ENCODE measurements at regions not wholly inside any gene's neighbourhood (a gene's known extent, or its start where the extent isn't known, plus 50 kb on each side); places are given as distances from the start of the nearest gene placed in this dataset.
A peak's percentile ranks its signal among the peaks of the same experiment; 100 is the strongest.

GRCh38 chr4:149931431-149931830, 115.8 kb upstream of the IQCM start:
- DNase-seq = no peak

DNA sequence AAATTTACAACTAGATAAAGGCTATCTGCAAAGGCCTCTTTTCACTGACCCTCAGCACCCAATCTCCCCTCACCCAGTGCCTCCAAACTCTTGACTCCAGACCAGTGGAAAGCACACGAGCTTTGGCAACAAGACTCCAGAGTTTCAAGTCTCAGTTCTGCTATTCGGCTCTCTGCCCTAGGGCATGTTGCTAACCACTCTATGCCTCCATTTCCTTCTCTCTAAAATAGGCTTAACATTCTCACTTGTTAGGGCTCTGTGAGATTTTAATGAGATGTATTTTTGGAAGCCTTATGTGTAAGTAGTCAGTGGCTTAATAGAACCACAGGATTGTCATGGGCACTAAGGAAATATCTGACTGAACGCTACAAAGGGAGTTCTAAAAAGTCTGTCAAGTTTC, 116.5 kb upstream of the IQCM start:
- no peak for DNase-seq

- no peak for DNase-seq
Measured at GRCh38 chr4:149933120-149933519, 117.5 kb upstream of the IQCM start.

DNA sequence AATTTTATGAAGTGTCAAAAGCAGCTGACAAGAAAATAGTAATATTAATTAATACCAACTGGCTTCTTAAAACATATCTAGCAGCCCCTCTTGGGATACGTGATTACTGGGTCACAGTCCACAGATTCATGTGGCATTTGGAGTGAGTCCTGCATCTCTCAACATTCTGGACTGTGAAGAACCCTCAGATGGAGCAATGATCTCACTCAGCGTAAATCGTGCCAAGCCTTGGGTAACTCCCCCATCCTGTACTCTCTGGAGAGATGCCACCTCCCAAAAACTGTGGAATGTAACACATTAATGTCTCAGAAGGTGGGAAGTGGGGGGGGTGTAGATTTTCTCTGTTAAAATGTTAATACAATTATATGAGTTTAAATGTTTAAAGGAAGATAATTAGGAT, 118.2 kb upstream of the IQCM start:
- DNase-seq = no peak

DNA sequence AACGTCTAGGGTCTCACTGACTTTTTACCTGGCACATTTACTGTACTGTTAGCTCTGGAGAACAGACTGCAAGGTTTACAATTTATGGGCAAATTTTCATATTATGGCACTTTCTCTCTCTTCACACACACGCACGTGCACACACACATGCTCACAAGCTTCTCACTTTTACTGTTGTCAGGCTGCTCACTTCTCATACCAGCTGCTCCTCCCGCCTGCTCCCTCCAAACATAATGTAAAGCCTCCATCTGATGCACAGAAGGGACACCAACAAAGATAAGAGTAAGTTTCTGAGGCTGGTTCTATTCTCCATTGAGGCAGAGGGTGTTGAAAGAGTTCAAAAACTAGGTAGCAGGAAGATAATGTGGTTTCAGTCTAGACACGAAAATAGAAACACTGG, 128.9 kb upstream of the DCLK2 start:
- no peak for DNase-seq

DNA sequence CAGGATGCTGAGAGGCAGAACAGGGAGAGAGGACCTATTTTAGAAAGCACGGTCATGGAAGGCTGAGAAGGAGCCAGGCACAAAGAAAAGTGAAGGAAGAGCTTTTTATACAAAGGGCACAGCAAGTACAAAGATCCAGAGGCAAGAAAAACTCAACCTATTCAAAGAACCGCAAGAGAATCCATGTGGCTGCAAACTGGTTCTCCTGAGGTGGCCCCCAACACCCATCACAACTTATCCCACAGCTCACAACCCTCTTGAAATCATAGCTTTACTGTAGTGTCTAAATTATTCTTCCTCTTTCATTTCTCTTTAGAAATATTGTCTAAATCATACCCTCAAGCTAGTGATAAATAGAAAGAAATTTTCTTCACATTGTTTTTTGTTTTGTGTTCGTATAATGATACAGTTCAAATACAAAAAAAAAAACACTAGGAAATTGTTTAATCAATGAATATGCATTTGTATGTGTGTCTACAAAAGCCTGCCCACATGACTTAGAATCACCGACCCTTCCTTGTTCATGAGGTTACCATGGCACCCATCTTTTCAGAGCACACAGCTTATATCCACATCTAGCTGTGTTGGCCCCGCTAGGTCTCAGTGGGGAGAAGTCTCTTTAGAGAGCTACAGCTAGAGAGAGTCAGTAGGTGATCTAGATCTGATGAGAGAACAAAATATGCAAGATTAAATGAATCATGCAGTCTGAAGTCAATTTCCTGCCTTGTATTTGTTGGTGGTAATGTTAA, 126.9 kb upstream of the DCLK2 start:
- no peak for DNase-seq

DNA sequence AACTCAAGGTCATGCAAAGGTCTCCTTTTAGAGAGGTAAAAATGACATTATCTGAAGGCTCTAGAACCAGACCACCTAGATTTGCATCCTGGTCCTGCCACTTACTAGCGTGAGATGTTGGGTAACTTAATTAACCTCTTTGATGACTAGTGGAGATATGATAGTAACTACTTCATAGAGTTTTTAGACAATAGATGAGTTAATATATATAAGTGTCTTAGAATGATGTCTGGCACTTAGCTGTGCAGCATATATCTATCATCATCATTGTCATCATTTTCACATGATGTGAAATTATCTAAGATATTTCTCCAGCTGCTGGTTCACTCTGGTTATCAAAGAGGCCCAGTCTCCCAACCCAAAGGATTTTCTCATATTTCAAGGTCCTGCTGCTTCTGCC, 126.1 kb upstream of the DCLK2 start:
- DNase-seq = no peak

DNA sequence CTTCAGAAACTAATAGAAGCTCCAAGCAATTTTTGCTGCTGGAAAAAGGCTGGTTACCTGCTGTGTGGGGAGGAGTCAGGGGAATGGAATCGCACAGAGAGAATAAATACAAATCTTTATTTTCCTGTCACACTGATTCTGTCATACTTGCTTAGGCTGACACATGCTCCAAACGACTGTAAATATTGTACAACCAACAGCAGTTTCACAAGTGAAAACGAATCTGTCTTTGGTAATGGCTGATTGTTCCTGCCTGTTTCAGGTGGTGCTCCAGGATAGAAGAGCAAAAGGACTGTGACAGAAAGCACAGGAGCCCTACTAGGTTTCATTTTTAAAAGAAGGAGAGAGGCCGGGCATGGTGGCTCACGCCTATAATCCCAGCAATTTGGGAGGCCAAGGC, 125.5 kb upstream of the DCLK2 start:
- DNase-seq = no peak

DNA sequence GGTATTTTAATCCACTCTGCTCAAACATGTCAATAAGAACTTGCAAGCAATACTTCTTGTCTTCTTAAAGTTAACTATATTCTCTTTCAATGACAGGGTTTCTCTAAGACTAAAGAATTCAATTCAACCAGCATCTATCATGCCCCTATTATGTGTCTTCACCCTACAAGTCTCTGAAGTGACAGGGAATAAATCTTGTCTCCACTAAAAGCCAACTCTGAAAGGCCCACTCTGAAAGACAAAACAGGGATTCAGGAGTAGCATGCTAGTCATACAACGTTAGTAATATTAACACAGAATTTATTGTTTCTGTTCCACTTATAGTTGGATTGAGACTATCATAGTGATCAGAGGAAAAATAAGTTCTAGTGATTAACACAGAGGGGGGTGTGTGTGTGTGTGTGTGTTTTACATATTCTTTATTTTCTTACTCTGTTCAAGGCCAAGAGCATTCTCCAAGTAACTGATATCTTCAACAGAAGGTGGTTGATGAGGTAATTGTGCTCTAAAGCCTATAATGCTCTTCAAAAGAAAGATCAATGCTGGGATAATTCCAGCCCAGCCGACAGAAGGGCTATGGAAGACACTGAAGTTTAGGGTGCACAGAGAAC, 122.4 kb upstream of the DCLK2 start:
- no peak for DNase-seq

- DNase-seq = no peak
Measured at GRCh38 chr4:149956678-149957077, 121.6 kb upstream of the DCLK2 start.

DNA sequence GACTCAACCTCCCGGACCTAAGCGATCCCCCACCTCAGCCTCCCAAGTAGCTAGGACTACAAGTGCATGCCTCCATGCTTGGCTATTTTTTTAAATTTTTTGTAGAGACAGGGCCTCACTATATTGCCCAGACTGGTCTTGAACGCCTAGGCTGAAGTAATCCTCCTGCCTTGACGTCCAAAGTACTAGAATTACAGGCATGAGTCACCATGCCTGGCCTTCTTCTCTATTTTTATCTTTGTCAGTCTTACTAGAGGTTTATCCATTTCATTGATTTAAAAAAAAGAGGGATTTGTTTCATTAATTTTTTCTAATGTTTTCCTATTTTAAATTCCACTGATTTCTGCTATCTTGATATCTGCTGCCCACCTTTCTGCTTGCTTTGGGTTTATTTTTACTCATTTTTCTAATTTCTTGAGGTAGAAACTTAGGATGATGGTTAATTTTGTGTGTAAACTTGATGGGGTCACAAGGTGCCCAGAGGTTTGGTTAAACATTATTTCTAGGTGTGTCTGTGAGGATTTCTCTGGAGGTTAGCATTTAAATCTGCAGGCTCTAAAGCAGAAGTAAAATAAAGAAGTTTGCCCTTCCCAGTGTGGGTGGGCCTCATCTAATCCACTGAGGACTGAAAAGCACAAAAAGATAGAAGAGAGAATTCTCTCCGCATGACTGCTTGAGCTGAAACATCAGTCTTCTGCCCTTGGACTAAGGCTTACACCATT, 116.2 kb upstream of the DCLK2 start:
- no peak for DNase-seq

GRCh38 chr4:149964001-149964796, 114.0 kb upstream of the DCLK2 start:
- no peak for DNase-seq

- no peak for DNase-seq
Measured at GRCh38 chr4:149965206-149965605, 113.0 kb upstream of the DCLK2 start.

DNA sequence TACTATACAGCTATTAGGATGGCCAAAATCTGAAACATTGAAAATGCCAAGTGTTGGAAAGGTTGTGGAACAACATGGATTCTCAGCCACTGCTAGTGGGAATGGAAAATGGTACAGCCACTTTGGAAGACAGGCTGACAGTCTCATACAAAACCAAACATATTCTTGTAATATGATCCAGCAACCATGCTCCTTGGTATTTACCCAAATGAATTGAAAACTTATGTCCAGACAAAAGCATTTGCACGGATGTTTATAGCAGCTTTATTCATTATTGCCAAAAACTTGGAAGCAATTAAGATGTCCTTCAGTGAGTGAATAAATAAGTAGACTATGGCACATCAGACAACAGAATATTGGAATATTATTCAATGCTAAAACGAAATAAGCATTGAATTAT, 105.8 kb upstream of the DCLK2 start:
- DNase-seq = no peak

DNA sequence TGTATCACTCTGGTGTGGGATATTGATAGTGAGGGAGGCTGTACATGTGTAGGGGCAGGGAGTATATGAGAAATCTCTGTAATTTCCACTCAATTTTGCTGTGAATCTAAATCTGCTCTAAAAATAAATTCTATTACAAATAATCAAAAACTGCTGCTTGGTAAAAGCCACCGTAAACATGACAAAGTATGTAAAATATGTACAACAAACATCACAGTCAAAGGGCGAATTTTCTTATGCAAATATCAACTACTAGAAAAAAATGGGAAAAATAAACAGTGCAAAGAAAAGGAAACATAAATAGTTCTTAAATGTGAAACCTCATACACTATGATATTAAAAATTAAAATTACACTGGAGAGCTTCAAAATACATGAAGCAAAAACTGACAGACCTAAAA, 105.1 kb upstream of the DCLK2 start:
- DNase-seq = no peak

DNA sequence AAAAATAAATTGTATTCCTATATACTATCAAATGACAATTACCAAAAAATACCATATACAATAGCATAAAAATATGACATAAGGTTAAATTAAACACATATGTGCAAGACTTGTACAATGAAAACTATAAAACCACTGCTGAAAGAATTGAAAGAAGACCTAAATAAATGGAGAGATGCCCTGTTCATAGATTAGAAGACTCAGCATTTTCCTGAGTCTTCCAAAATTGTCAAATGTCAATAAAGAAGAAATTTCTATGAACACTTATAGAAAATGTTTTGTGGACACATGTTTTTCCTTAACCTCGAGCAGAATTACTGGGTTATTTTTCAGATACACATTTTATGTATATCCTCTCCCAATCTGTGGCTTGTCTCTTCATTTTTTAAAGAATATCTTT, 103.1 kb upstream of the DCLK2 start:
- no peak for DNase-seq

DNA sequence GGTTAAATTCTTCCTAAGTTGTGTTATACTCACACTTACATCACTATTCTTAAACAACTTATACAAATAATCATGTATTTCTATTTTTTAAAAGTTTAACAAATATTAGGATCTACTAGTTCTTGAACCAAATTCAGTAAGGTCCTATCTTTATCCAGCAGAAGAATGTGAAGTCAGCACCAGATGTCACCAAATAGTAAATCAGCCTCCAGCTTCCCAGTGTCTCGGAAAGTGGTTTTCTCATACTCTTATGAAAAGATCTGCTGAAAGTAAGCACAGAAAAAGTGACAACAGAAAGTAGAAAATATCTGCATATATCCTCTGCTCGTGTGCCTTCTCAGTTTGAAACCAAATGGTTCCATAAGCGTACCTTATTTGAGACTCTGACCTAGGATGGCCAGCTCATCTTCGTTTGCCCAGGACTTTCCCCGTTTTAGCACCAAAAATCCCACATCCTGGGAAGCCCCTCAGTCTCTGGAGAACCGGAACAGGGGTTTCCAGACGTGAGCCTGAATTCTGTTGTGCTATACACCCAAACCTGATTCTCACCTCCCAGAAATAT, 98.0 kb upstream of the DCLK2 start:
- no peak for DNase-seq

DNA sequence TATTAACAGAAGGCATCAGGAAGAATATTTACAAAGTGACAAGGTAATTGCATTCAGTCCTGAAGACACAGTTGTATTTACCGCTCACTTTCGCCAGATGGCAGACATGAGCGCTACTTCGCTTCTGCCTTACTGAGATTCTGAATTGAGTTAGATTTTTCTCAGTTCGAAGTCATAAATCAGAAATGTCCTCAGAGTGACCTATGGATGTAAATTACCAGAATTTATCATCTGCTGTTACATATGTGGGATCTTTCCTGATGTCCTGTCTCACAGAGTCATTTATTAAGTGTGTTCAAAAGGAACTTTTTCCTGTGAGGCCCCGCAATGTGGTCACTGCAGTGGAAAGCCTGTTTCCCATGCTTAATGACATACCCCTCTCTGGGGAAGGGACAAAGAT, 97.3 kb upstream of the DCLK2 start:
- DNase-seq = peak; percentile 27

DNA sequence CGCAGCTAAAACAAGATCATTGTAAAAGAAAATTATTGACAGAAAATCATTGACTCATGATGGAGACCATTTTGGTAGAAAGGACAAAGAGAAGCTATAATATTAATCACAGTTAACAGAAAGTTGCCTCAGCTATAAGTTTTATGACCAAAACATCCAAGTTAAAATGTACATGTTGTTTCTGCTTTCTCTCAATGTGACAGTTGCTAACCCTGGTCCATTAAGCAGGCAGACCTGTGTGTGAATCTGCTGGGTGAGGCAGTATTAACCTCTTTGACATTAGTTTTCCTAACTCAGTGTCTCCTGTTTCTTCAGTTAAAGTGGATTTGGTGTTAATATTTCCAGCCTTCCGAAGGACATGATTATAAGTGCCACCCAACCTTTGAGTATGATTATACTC, 94.8 kb upstream of the DCLK2 start:
- DNase-seq = no peak

- DNase-seq = no peak
Measured at GRCh38 chr4:149983931-149984330, 94.3 kb upstream of the DCLK2 start.

DNA sequence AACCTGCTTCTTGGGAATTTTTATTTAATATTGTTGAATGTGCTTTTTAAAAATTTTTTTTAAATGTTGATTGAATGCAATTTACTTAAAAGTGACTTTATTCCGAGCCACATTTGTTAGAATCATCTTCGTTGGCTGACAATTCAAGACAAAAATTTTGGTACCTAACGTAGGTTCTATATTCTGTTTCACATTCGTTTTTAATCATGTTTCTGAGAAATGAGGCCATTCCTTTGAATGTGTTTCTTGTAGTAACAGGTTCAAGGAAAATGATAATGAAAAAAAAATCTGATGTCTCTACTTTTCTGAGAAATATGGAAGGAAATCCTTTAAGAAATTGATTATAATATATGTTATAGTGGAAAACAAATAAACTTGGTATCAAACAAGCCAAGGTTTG, 92.3 kb upstream of the DCLK2 start:
- no peak for DNase-seq

DNA sequence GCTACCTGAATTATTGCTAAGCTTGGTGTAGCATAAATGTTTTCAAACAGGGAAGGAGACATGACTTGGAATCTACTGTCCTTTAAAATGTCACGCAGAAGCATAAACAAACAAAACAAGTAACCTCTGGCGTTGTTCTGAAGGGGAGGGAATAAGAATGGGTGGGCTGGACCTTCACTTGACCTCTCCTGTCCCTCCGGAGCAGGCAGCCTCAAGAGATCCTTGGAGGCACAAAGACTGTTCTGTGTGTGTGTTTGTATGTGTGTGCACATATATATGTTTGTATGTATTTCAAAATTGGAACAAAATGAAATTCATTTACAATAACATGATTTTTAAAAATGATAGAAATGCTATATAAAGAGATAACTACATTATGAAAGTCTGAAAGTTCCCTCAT, 91.3 kb upstream of the DCLK2 start:
- DNase-seq = no peak

Measured in stimulated activated CD4-positive, alpha-beta T cell treated with anti-CD3 and anti-CD28 coated beads, Interleukin-1b, Interleukin-23, amount 100 ng/mL, for 48 hours (primary cell).